H1 (cell line): ENCODE measurements at regions not wholly inside any gene's neighbourhood (a gene's known extent, or its start where the extent isn't known, plus 50 kb on each side); places are given as distances from the start of the nearest gene placed in this dataset.

Experiments
- CTCF ChIA-PET: fragments of 300-600 bp; sonication (Branson Sonifier 250); formaldehyde crosslinking; loops from one replicate; lab custom pipeline; 2021; ENCODE audit not compliant: partially characterized antibody; lab: Charles Lee
- POLR2A ChIA-PET: fragments of 300-600 bp; sonication (Branson Sonifier 250); formaldehyde crosslinking; loops from one replicate; lab custom pipeline; 2021; ENCODE audit warnings: inconsistent platforms; ENCODE audit not compliant: partially characterized antibody; lab: Charles Lee
- DNase-seq, 2 experiments: peaks; one replicate each; pipeline versions ENCODE4 v3.0.0 to v3.0.0-alpha.2; 2010 to 2022; ENCODE audit warnings: low spot score in 2 of 2, low read depth in 1 of 2, mixed read lengths in 1 of 2
- FAIRE-seq: peaks from 2 replicates; lab custom pipeline; 2011; peaks lifted over from hg19 to GRCh38; lab: Jason Lieb, UNC
- H2AFZ ChIP-seq: 2 replicates; pipeline ENCODE4 v1.8.1; 2012; ENCODE audit warnings: low read length, inconsistent platforms
- H2AK5ac ChIP-seq: 2 replicates; pipeline ENCODE4 v1.6.1; 2013; ENCODE audit warnings: low read depth, low read length
- H2BK120ac ChIP-seq: replicated peaks from 2 replicates; pipeline ENCODE3; 2013; ENCODE audit warnings: low read depth, low read length, inconsistent platforms
- H2BK12ac ChIP-seq: 2 replicates; pipeline ENCODE4 v1.6.1; 2013; ENCODE audit warnings: low read depth, low read length
- H2BK15ac ChIP-seq: 2 replicates; pipeline ENCODE4 v1.6.1; 2013; ENCODE audit warnings: low read length
- H2BK20ac ChIP-seq: 2 replicates; pipeline ENCODE4 v1.6.1; 2013; ENCODE audit warnings: low read length
- H2BK5ac ChIP-seq: 2 replicates; pipeline ENCODE4 v1.6.1; 2013; ENCODE audit warnings: low read depth, low read length
- H3K14ac ChIP-seq: 2 replicates; pipeline ENCODE4 v1.6.1; 2013; ENCODE audit warnings: inconsistent platforms; ENCODE audit not compliant: insufficient read length
- H3K18ac ChIP-seq: 2 replicates; pipeline ENCODE4 v1.6.1; 2013; ENCODE audit warnings: low read length; ENCODE audit errors: extremely low read depth
- H3K23ac ChIP-seq: 2 replicates; pipeline ENCODE4 v1.6.1; 2013; ENCODE audit warnings: inconsistent platforms; ENCODE audit not compliant: insufficient read length
- H3K23me2 ChIP-seq: 2 replicates; pipeline ENCODE4 v1.6.1; 2013; ENCODE audit warnings: low read depth, low read length
- H3K27ac ChIP-seq: 2 replicates; pipeline ENCODE4 v1.6.1; 2011; ENCODE audit warnings: low read depth, low read length, inconsistent platforms
- H3K27me3 ChIP-seq, 4 experiments: replicated peaks in 1 of 4; 1 replicate in 1 of 4; 2 replicates in 3 of 4; pipeline versions ENCODE4 v1.6.1 to v1.8.1; 2011 to 2013; ENCODE audit warnings: low read length in 3 of 4, mild to moderate bottlenecking in 3 of 4, inconsistent platforms in 2 of 4, mixed read lengths in 2 of 4, moderate library complexity in 1 of 4; ENCODE audit not compliant: control insufficient read depth in 3 of 4, insufficient read depth in 3 of 4; ENCODE audit errors: extremely low read depth in 1 of 4
- H3K36me3 ChIP-seq, 4 experiments: 2 replicates each; pipeline versions ENCODE4 v1.6.1 to v1.8.1; 2011 to 2013; ENCODE audit warnings: mild to moderate bottlenecking in 4 of 4, low read length in 3 of 4, moderate library complexity in 2 of 4, control low read depth in 1 of 4, inconsistent platforms in 1 of 4; ENCODE audit not compliant: insufficient read depth in 4 of 4, control insufficient read depth in 2 of 4
- H3K4ac ChIP-seq: replicated peaks from 2 replicates; pipeline ENCODE3; 2013; ENCODE audit warnings: low read length, low read depth, mixed read lengths, inconsistent platforms; ENCODE audit not compliant: insufficient read length
- H3K4me1 ChIP-seq, 4 experiments: replicated peaks in 1 of 4; 1 replicate in 1 of 4; 2 replicates in 3 of 4; pipeline versions ENCODE4 v1.6.1 to v1.8.1; 2011 to 2013; ENCODE audit warnings: low read length in 3 of 4, inconsistent platforms in 2 of 4, mixed read lengths in 1 of 4; ENCODE audit not compliant: insufficient read depth in 4 of 4, control insufficient read depth in 3 of 4
- H3K4me2 ChIP-seq, 2 experiments: 2 replicates each; pipeline versions ENCODE4 v1.6.1 to v1.8.1; 2011 to 2013; ENCODE audit warnings: low read depth in 2 of 2, low read length in 2 of 2, control low read depth in 1 of 2, inconsistent platforms in 1 of 2, mild to moderate bottlenecking in 1 of 2; ENCODE audit not compliant: insufficient read depth in 1 of 2
- H3K4me3 ChIP-seq, 4 experiments: fragments of 200-600, 300-600 bp in 1 of 4; sonication (generic), shearing (Covaris generic), sonication (Bioruptor Twin) in 1 of 4; 2 replicates each; pipeline versions ENCODE4 v1.5.1 to v1.8.1; 2011 to 2016; ENCODE audit warnings: low read length in 4 of 4, low read depth in 3 of 4, control low read depth in 2 of 4, inconsistent platforms in 2 of 4, mild to moderate bottlenecking in 2 of 4, mixed read lengths in 1 of 4, moderate library complexity in 1 of 4; ENCODE audit not compliant: insufficient read depth in 2 of 4; ENCODE audit errors: extremely low read depth in 1 of 4
- H3K56ac ChIP-seq: replicated peaks from 2 replicates; pipeline ENCODE3; 2013; ENCODE audit warnings: low read depth, mild to moderate bottlenecking, mixed read lengths, low read length, inconsistent platforms; ENCODE audit not compliant: insufficient read length
- H3K79me1 ChIP-seq: 2 replicates; pipeline ENCODE4 v1.6.1; 2013; ENCODE audit warnings: low read depth, low read length, control low read depth
- H3K79me2 ChIP-seq, 2 experiments: 2 replicates each; pipeline versions ENCODE4 v1.6.1 to v1.8.1; 2012 to 2013; ENCODE audit warnings: low read length in 2 of 2, mild to moderate bottlenecking in 2 of 2, inconsistent platforms in 1 of 2; ENCODE audit not compliant: insufficient read depth in 2 of 2, control insufficient read depth in 1 of 2
- H3K9ac ChIP-seq, 4 experiments: replicated peaks in 1 of 4; 1 replicate in 1 of 4; 2 replicates in 3 of 4; pipeline versions ENCODE4 v1.6.1 to v1.8.1; 2011 to 2013; ENCODE audit warnings: low read depth in 3 of 4, low read length in 3 of 4, control low read depth in 2 of 4, mild to moderate bottlenecking in 2 of 4, moderate library complexity in 2 of 4, inconsistent platforms in 1 of 4; ENCODE audit errors: extremely low read depth in 1 of 4
- H3K9me3 ChIP-seq, 2 experiments: 2 replicates each; pipeline versions ENCODE4 v1.6.1 to v1.8.1; 2012 to 2013; ENCODE audit warnings: mild to moderate bottlenecking in 2 of 2, moderate library complexity in 2 of 2, control low read depth in 1 of 2, inconsistent platforms in 1 of 2, low read depth in 1 of 2, low read length in 1 of 2, mixed read lengths in 1 of 2; ENCODE audit not compliant: insufficient read depth in 2 of 2
- H4K20me1 ChIP-seq, 2 experiments: replicated peaks in 1 of 2; 2 replicates each; pipeline versions ENCODE3 to v1.8.1; 2011 to 2013; ENCODE audit warnings: inconsistent platforms in 2 of 2, low read length in 2 of 2, mild to moderate bottlenecking in 1 of 2; ENCODE audit not compliant: insufficient read depth in 2 of 2, control insufficient read depth in 1 of 2
- H4K5ac ChIP-seq: 2 replicates; pipeline ENCODE4 v1.6.1; 2013; ENCODE audit warnings: low read length, low read depth, mixed read lengths, inconsistent platforms; ENCODE audit not compliant: insufficient read length
- H4K8ac ChIP-seq: 2 replicates; pipeline ENCODE4 v1.8.0; 2013; ENCODE audit warnings: mild to moderate bottlenecking, moderate library complexity, low read length, inconsistent platforms; ENCODE audit not compliant: insufficient read depth; ENCODE audit errors: extremely low read depth
- H4K91ac ChIP-seq: replicated peaks from 2 replicates; pipeline ENCODE3; 2013; ENCODE audit warnings: low read length, mixed read lengths, inconsistent platforms; ENCODE audit not compliant: insufficient read length
- CHD2 ChIP-seq: IDR thresholded peaks from 2 replicates; pipeline ENCODE4 v1.6.1; 2012; ENCODE audit warnings: low read length, improper control_type of control experiment
- RNF2 ChIP-seq: fragments of 200-900, 300-1000 bp; sonication (generic); IDR thresholded peaks from 2 replicates; pipeline ENCODE4 v1.7.1; 2016; ENCODE audit warnings: borderline replicate concordance, low read depth, mild to moderate bottlenecking, antibody characterized with exemption, low read length; ENCODE audit not compliant: poor library complexity, severe bottlenecking; ENCODE audit errors: missing control alignments
- SIN3A ChIP-seq, 2 experiments: IDR thresholded peaks in 1 of 2; conservative IDR thresholded peaks in 1 of 2; 2 replicates each; pipeline ENCODE4 v1.6.1; 2011 to 2012; ENCODE audit warnings: low read length in 2 of 2, improper control_type of control experiment in 1 of 2, low read depth in 1 of 2, mild to moderate bottlenecking in 1 of 2
- WGBS, 2 experiments: shearing (Covaris generic) in 1 of 2; methylation state at CpG; one replicate each; pipeline versions ENCODE4 v1.1.6 to v1.1.7; 2013 to 2015; ENCODE audit warnings: low lambda C conversion rate in 2 of 2, mixed read lengths in 2 of 2, inconsistent platforms in 1 of 2, low coverage in 1 of 2, missing lambda C conversion rate in 1 of 2; ENCODE audit not compliant: insufficient replicate concordance in 2 of 2, insufficient coverage in 1 of 2, insufficient read length in 1 of 2; ENCODE audit errors: extremely low coverage in 1 of 2, missing lambda C conversion rate in 1 of 2; 5-methylcytosine and 5-hydroxymethylcytosine counted together

GRCh38 chr6:50990750-50991446 lies 172.2 kb downstream of the TFAP2B start:
- Histone ChIP-seq H3K9me3 (no peaks in the 10 kb centered on the region), H4K20me1 (no peaks in the 10 kb centered on the region), H2BK15ac (no peak overlapping the region), H4K8ac (no peak overlapping the region), H3K18ac (no peak overlapping the region), H3K27me3 (no peaks in the 10 kb centered on the region), H3K9ac (no peak overlapping the region), H3K27ac (no peak overlapping the region), H3K79me2 (no peaks in the 10 kb centered on the region), H3K23me2 (no peaks in the 10 kb centered on the region), H3K56ac (no peak overlapping the region), H2AFZ (no peak overlapping the region), H2BK120ac (no peak overlapping the region), H3K4me3 (no peak overlapping the region), H2BK20ac (no peak overlapping the region), H3K23ac (no peak overlapping the region), H2BK12ac (no peak overlapping the region), H2BK5ac (no peak overlapping the region), H2AK5ac (no peak overlapping the region), H4K5ac (no peak overlapping the region), H3K4ac (no peak overlapping the region), H3K4me1 (no peaks in the 10 kb centered on the region), H3K14ac (no peak overlapping the region), H3K79me1 (no peaks in the 10 kb centered on the region), H4K91ac (no peak overlapping the region), H3K4me2 (no peak overlapping the region), H3K36me3 (no peaks in the 10 kb centered on the region; a peak in 1 of 8 replicates)
- no peak for DNase-seq
- FAIRE-seq, result no peak
- POLR2A ChIA-PET, result no interaction called here
- 96% methylated on average over 7 of the region's 7 CpGs; no CpG with 5 or more reads in 1 of the 2 experiments for WGBS, 2 experiments
- CTCF ChIA-PET, result interaction anchor here (1.0 kb wide), 1 partner anchor 23 kb away, joined by 3 read pairs; no protein-coding TSS in a partner anchor
- no peak for TF ChIP-seq RNF2
- TF ChIP-seq SIN3A (conservative IDR thresholded peaks at IDR 0.05 in 1 of 2, IDR thresholded peaks at IDR 0.05 in 1 of 2; ENCODE audit: low read depth in 1 of 2, low read length in 2 of 2), result no peak
- no peak for TF ChIP-seq CHD2
